ENCODE measurements at regions not wholly inside any gene's neighbourhood (a gene's known extent, or its start where the extent isn't known, plus 50 kb on each side); places are given as distances from the start of the nearest gene placed in this dataset.
A peak's percentile ranks its signal among the peaks of the same experiment; 100 is the strongest.

DNA sequence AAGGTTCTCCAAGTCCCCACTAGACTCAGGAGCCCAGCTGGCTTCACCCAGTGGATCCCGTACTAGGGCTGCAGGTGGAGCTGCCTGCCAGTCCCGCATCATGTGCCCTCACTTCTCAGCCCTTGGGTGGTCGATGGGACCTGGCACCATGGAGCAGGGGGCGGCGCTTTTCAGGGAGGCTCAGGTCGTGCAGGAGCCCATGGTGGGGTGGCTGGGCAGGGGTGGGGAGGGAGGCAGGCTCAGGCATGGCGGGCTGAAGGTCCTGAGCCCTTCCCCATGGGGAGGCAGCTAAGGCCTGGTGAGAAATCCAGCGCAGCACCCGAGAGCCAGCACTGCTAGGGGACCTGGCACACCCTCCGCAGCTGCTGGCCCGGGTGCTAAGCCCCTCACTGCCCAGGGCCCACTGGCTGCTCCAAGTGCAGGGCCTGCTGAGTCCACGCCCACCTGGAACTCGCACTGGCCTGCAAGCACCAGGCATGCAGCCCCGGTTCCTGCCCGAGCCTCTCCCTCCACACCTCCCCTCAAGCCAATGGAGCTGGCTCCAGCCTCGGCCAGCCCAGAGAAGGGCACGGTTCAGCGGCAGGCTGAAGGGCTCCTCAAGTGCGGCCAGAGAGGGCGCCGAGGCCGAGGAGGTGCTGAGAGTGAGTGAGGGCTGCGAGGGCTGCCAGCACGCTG is 72.7 kb upstream of the SLIT2 start:
- no peak for ATAC-seq
- no peak overlapping the region for H3K4me3 ChIP-seq
- H3K36me3 ChIP-seq: no peaks in the 10 kb centered on the region
- WGBS, 2 donors: 78 to 84% methylated on average over 20 to 24 of the region's 24 CpGs
- no peak overlapping the region for H3K27ac ChIP-seq
- no peaks in the 10 kb centered on the region for H3K9me3 ChIP-seq
- TF ChIP-seq, protein P1, sequence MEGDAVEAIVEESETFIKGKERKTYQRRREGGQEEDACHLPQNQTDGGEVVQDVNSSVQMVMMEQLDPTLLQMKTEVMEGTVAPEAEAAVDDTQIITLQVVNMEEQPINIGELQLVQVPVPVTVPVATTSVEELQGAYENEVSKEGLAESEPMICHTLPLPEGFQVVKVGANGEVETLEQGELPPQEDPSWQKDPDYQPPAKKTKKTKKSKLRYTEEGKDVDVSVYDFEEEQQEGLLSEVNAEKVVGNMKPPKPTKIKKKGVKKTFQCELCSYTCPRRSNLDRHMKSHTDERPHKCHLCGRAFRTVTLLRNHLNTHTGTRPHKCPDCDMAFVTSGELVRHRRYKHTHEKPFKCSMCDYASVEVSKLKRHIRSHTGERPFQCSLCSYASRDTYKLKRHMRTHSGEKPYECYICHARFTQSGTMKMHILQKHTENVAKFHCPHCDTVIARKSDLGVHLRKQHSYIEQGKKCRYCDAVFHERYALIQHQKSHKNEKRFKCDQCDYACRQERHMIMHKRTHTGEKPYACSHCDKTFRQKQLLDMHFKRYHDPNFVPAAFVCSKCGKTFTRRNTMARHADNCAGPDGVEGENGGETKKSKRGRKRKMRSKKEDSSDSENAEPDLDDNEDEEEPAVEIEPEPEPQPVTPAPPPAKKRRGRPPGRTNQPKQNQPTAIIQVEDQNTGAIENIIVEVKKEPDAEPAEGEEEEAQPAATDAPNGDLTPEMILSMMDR (IDR thresholded peaks at IDR 0.05): no peak
- peak in 2 of 6 donors; percentile 11 to 72 for DNase-seq
- H3K4me1 ChIP-seq: no peaks in the 10 kb centered on the region
- H3K27me3 ChIP-seq: no peaks in the 10 kb centered on the region
- intact Hi-C loops (cut with DNase I): no loop called here
- FAIRE-seq: no peak

DNA sequence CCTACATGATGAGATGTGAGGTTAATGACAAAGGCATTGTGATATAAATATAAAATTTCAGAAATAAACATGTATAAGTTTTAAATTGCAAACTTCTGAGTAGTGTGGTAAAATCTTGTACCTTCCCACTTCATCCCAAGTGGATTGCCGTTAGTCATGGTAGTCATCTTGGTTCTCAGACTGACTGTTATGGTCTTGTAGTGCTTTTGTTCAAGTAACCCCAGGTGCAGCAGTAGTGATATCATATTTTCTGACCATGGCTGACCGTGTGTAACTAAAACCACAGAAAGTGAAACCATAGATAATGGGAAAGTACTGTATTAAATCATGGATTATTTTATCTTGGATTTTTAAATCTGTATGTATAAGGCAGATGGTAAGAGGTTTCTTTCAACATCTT is 74.8 kb upstream of the SLIT2 start:
- Histone ChIP-seq H3K4me1 (no peaks in the 10 kb centered on the region), H3K27me3 (no peaks in the 10 kb centered on the region), H3K9me3 (no peaks in the 10 kb centered on the region), H3K27ac (no peak overlapping the region), H3K36me3 (no peaks in the 10 kb centered on the region), H3K4me3 (no peak overlapping the region)
- WGBS, 2 donors: 57 to 70% methylated on average over 2 of the region's 2 CpGs
- FAIRE-seq (no peak), DNase-seq (no peak), ATAC-seq (no peak)
- TF ChIP-seq, protein P1 (IDR thresholded peaks at IDR 0.05): no peak
- intact Hi-C loops (cut with DNase I): no loop called here

DNA sequence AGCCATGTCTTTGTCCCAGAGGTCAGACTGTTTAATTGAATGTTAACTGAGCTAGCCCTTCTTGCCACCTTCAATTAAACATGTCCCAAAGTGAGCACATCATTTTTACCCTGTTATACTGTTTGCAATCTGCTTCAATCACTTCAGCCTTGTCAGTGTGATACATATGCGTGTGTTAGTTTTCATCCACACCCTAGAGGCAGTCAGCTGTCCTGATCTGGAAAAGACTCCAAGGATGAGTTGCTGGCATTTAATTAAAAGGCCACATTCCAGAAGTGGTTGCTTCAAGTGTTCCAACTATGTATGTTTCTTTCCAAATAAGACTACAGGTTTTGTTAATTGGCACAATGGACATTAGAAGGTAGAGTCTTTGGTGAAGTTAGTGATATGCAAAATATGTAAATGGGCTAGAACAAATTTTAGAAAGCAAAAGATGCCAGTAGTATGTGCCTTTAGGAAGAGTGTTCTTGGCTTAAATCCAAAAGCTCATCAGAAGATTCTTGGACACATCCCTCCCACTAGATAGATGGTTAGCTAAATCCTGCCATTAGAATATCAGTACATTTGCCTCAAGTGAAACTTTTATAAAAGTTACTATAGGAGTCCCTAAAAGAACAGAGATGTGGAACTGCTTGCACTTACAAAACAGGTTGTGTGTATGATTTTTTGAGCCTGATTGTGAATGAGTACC is 79.5 kb upstream of the SLIT2 start:
- intact Hi-C loops (cut with DNase I): no loop called here
- DNase-seq: no peak
- TF ChIP-seq, protein P1 (IDR thresholded peaks at IDR 0.05): no peak
- WGBS, 2 donors: 43 to 58% methylated on average over 1 of the region's 1 CpG
- no peak for ATAC-seq
- Histone ChIP-seq H3K27me3 (no peaks in the 10 kb centered on the region), H3K27ac (no peak overlapping the region), H3K4me3 (no peak overlapping the region), H3K9me3 (no peaks in the 10 kb centered on the region), H3K36me3 (no peaks in the 10 kb centered on the region), H3K4me1 (no peaks in the 10 kb centered on the region)
- no peak for FAIRE-seq

DNA sequence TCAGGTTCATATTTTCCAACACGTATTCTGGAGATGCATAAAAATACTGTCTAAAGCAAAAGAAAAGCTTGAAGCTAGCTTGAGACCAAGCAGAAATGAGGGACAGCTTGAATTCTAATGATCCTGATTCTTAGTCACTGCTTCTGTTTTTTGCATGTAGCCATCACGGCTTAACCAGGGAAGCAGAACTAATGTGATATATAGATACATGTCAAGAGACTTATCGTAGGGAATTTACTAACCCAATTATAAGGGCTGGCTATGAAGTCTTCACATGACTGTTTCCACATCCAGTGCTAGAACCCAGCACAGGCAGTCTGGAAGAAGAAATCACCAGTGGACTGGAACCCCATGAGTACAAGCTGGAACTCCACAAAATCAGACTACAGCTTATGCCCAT is 85.2 kb upstream of the SLIT2 start:
- no peaks in the 10 kb centered on the region for H3K9me3 ChIP-seq
- intact Hi-C loops (cut with DNase I): no loop called here
- DNase-seq: no peak
- TF ChIP-seq, protein P1 (IDR thresholded peaks at IDR 0.05): no peak
- H3K27me3 ChIP-seq: no peaks in the 10 kb centered on the region
- H3K36me3 ChIP-seq: no peaks in the 10 kb centered on the region
- FAIRE-seq: no peak
- WGBS, 2 donors: 42 to 48% methylated on average over 3 of the region's 3 CpGs
- no peak overlapping the region for H3K4me3 ChIP-seq
- no peak overlapping the region for H3K27ac ChIP-seq
- no peaks in the 10 kb centered on the region for H3K4me1 ChIP-seq
- ATAC-seq: no peak

DNA sequence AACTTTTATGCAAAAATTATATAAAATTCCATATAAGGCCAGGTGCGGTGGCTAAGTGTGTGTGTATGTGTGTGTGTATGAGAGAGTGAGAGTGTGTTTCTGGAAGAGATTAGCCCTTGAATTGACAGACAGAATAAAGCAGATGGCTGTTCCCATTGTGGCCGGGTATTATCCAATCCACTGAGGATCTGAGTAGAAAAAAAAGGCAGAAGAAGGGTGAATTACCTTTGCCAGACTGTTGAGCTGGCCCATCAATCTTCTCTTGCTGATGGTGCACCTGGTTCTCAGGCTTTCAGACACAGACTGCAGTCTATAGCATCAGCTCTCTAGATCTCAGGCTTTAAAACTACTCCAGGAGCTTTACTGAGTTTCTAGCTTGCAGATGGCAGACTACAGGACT is 92.2 kb upstream of the SLIT2 start:
- DNase-seq (no peak), FAIRE-seq (no peak), ATAC-seq (no peak)
- intact Hi-C loops (cut with DNase I): no loop called here
- H3K27ac ChIP-seq: no peak overlapping the region
- no peak overlapping the region for H3K4me3 ChIP-seq
- TF ChIP-seq, protein P1 (IDR thresholded peaks at IDR 0.05): no peak
- H3K9me3 ChIP-seq: no peaks in the 10 kb centered on the region
- WGBS, 2 donors: 41 to 49% methylated on average over 2 of the region's 2 CpGs
- no peaks in the 10 kb centered on the region for H3K27me3 ChIP-seq
- no peaks in the 10 kb centered on the region for H3K36me3 ChIP-seq
- H3K4me1 ChIP-seq: no peaks in the 10 kb centered on the region
